MM.1S (cell line): ENCODE measurements at regions not wholly inside any gene's neighbourhood (a gene's known extent, or its start where the extent isn't known, plus 50 kb on each side); places are given as distances from the start of the nearest gene placed in this dataset.

ENCODE experiments used
- CTCF ChIP-seq: fragments of 300-600 bp; sonication (generic); IDR thresholded peaks from 2 replicates; pipeline ENCODE4 v1.5.1; 2016; ENCODE audit warnings: antibody characterized with exemption, low read length, mixed read lengths
- EZH2 ChIP-seq: fragments of 300-600 bp; sonication (generic); optimal IDR thresholded peaks from 2 replicates; pipeline ENCODE3; 2017; ENCODE audit warnings: low read depth, mild to moderate bottlenecking, antibody characterized with exemption, low read length, mixed read lengths
- EZH2phosphoT487 ChIP-seq: fragments of 300-600 bp; sonication (generic); IDR thresholded peaks from 2 replicates; pipeline ENCODE4 v1.6.1; 2018; ENCODE audit warnings: antibody characterized with exemption, low read length

- TF ChIP-seq CTCF (no peak), EZH2 (no peak), EZH2phosphoT487 (no peak)
Measured at GRCh38 chr1:82185084-82185483, 384.4 kb downstream of the ADGRL2 start.
